Neural cell (in vitro differentiated cells): ENCODE measurements at regions not wholly inside any gene's neighbourhood (a gene's known extent, or its start where the extent isn't known, plus 50 kb on each side); places are given as distances from the start of the nearest gene placed in this dataset.

Experiments used
- CTCF ChIP-seq: fragments of 450-650 bp; IDR thresholded peaks from 2 replicates; pipeline ENCODE4 v1.5.1; 2014; ENCODE audit warnings: antibody characterized with exemption, mild to moderate bottlenecking, moderate library complexity; ENCODE audit not compliant: poor library complexity, severe bottlenecking
- EP300 ChIP-seq: fragments of 450-650 bp; conservative IDR thresholded peaks from 2 replicates; pipeline ENCODE4 v1.6.1; 2014; ENCODE audit warnings: antibody characterized with exemption, mild to moderate bottlenecking, moderate library complexity; ENCODE audit not compliant: poor library complexity, severe bottlenecking
- MXI1 ChIP-seq: fragments of 450-650 bp; conservative IDR thresholded peaks from 2 replicates; pipeline ENCODE4 v1.6.1; 2014; ENCODE audit warnings: antibody characterized with exemption, mild to moderate bottlenecking; ENCODE audit not compliant: poor library complexity, severe bottlenecking
- POLR2AphosphoS5 ChIP-seq: IDR thresholded peaks from 2 replicates; pipeline ENCODE4 v1.6.1; 2012
- RAD21 ChIP-seq: fragments of 450-650 bp; conservative IDR thresholded peaks from 2 replicates; pipeline ENCODE4 v1.6.1; 2014; ENCODE audit warnings: antibody characterized with exemption, mild to moderate bottlenecking, moderate library complexity
- SMC3 ChIP-seq: fragments of 450-650 bp; conservative IDR thresholded peaks from 2 replicates; pipeline ENCODE4 v1.6.1; 2014; ENCODE audit warnings: antibody characterized with exemption, mild to moderate bottlenecking, moderate library complexity; ENCODE audit not compliant: poor library complexity

GRCh38 chr20:12504779-12505178 lies 504.0 kb upstream of the SPTLC3 start:
- no peak for TF ChIP-seq CTCF
- TF ChIP-seq EP300 = no peak
- no peak for TF ChIP-seq POLR2AphosphoS5
- TF ChIP-seq RAD21 = no peak
- TF ChIP-seq MXI1 = no peak
- TF ChIP-seq SMC3 = no peak
